Nephron progenitor cell (in vitro differentiated cells): ENCODE measurements at regions not wholly inside any gene's neighbourhood (a gene's known extent, or its start where the extent isn't known, plus 50 kb on each side); places are given as distances from the start of the nearest gene placed in this dataset.

Source experiments
- DNase-seq: peaks from one replicate; pipeline ENCODE4 v3.0.0; 2021
- H3K27ac Mint-ChIP-seq: 2 replicates; pipeline ENCODE4 v1.8.0; 2021; ENCODE audit warnings: mild to moderate bottlenecking, moderate library complexity, mixed read lengths
- H3K27me3 Mint-ChIP-seq: 2 replicates; pipeline ENCODE4 v1.8.0; 2021; ENCODE audit warnings: mild to moderate bottlenecking, low read depth, mixed read lengths; ENCODE audit not compliant: poor library complexity
- H3K36me3 Mint-ChIP-seq: 2 replicates; pipeline ENCODE4 v1.8.0; 2021; ENCODE audit warnings: low read depth, mixed read lengths
- H3K4me1 Mint-ChIP-seq: 2 replicates; pipeline ENCODE4 v1.8.0; 2021; ENCODE audit warnings: mixed read lengths
- H3K4me3 Mint-ChIP-seq: 2 replicates; pipeline ENCODE4 v1.8.0; 2021; ENCODE audit warnings: mild to moderate bottlenecking, moderate library complexity, mixed read lengths
- H3K9me3 Mint-ChIP-seq: 2 replicates; pipeline ENCODE4 v1.8.0; 2021; ENCODE audit warnings: mild to moderate bottlenecking, moderate library complexity, mixed read lengths
- CTCF ChIP-seq: fragments of 200-600 bp; sonication (generic); IDR thresholded peaks from 2 replicates; pipeline ENCODE4 v1.5.0; 2021; ENCODE audit warnings: antibody characterized with exemption

GRCh38 chr21:35859677-35860076 is 200.6 kb downstream of the SETD4 start:
- no peak for TF ChIP-seq CTCF
- no peak overlapping the region for H3K4me3 Mint-ChIP-seq
- no peaks in the 10 kb centered on the region for H3K4me1 Mint-ChIP-seq
- DNase-seq = no peak
- no peak overlapping the region for H3K27ac Mint-ChIP-seq
- no peaks in the 10 kb centered on the region for H3K36me3 Mint-ChIP-seq
- H3K9me3 Mint-ChIP-seq = no peaks in the 10 kb centered on the region
- H3K27me3 Mint-ChIP-seq = peaks cover 17% of the 10 kb centered on the region

- Mint-ChIP-seq H3K9me3 (no peaks in the 10 kb centered on the region), H3K27me3 (peaks cover 16% of the 10 kb centered on the region), H3K36me3 (no peaks in the 10 kb centered on the region), H3K27ac (no peak overlapping the region), H3K4me1 (no peaks in the 10 kb centered on the region), H3K4me3 (no peak overlapping the region)
- no peak for DNase-seq
- TF ChIP-seq CTCF = no peak
Measured at GRCh38 chr21:35857095-35857494, 203.2 kb downstream of the SETD4 start.

- H3K27ac Mint-ChIP-seq = no peak overlapping the region
- no peak for TF ChIP-seq CTCF
- no peak overlapping the region for H3K4me3 Mint-ChIP-seq
- no peaks in the 10 kb centered on the region for H3K36me3 Mint-ChIP-seq
- H3K4me1 Mint-ChIP-seq = no peaks in the 10 kb centered on the region
- DNase-seq = no peak
- H3K27me3 Mint-ChIP-seq = peaks cover 10% of the 10 kb centered on the region
- no peaks in the 10 kb centered on the region for H3K9me3 Mint-ChIP-seq
Measured at GRCh38 chr21:35855484-35855883, 204.8 kb downstream of the SETD4 start.

- H3K27ac Mint-ChIP-seq = no peak overlapping the region
- TF ChIP-seq CTCF = no peak
- no peaks in the 10 kb centered on the region for H3K4me1 Mint-ChIP-seq
- no peaks in the 10 kb centered on the region for H3K9me3 Mint-ChIP-seq
- H3K4me3 Mint-ChIP-seq = no peak overlapping the region
- H3K36me3 Mint-ChIP-seq = no peaks in the 10 kb centered on the region
- no peak for DNase-seq
- peaks cover 5% of the 10 kb centered on the region for H3K27me3 Mint-ChIP-seq
Measured at GRCh38 chr21:35854281-35854680, 206.0 kb downstream of the SETD4 start.

GRCh38 chr21:35853321-35854239 is 206.7 kb downstream of the SETD4 start:
- no peaks in the 10 kb centered on the region for H3K36me3 Mint-ChIP-seq
- no peaks in the 10 kb centered on the region for H3K9me3 Mint-ChIP-seq
- H3K4me1 Mint-ChIP-seq = no peaks in the 10 kb centered on the region
- TF ChIP-seq CTCF = no peak
- no peak overlapping the region for H3K4me3 Mint-ChIP-seq
- DNase-seq = no peak
- peaks cover 5% of the 10 kb centered on the region for H3K27me3 Mint-ChIP-seq
- peak overlapping the region; percentile 16 for H3K27ac Mint-ChIP-seq

GRCh38 chr21:35852820-35853219 is 207.5 kb downstream of the SETD4 start:
- Mint-ChIP-seq H3K36me3 (no peaks in the 10 kb centered on the region), H3K4me3 (no peak overlapping the region), H3K4me1 (no peaks in the 10 kb centered on the region), H3K27me3 (peaks cover 5% of the 10 kb centered on the region), H3K9me3 (no peaks in the 10 kb centered on the region), H3K27ac (no peak overlapping the region)
- TF ChIP-seq CTCF = no peak
- DNase-seq = no peak
